ENCODE measurements at regions not wholly inside any gene's neighbourhood (a gene's known extent, or its start where the extent isn't known, plus 50 kb on each side); places are given as distances from the start of the nearest gene placed in this dataset.

GRCh38 chr2:153005071-153005730, 286.8 kb downstream of the ARL6IP6 start:
- DNase-seq (ENCODE audit: low read depth): no peak
- H3K4me3 ChIP-seq (ENCODE audit: low read depth, low read length): no peak overlapping the region

GRCh38 chr2:153004627-153005026, 286.2 kb downstream of the ARL6IP6 start:
- no peak for TF ChIP-seq CTCF (IDR thresholded peaks at IDR 0.05; ENCODE audit: control insufficient read depth, extremely low read depth, insufficient read depth)
- no peak overlapping the region for H3K4me3 ChIP-seq (ENCODE audit: low read depth, low read length)
- no peak for DNase-seq (ENCODE audit: low read depth)

More at GRCh38 chr2:153005071-153005730, 286.8 kb downstream of the ARL6IP6 start:
- TF ChIP-seq CTCF (IDR thresholded peaks at IDR 0.05; ENCODE audit: control insufficient read depth, extremely low read depth, insufficient read depth): no peak

GRCh38 chr2:152974146-152974545, 255.7 kb downstream of the ARL6IP6 start:
- no peak for TF ChIP-seq CTCF (IDR thresholded peaks at IDR 0.05; ENCODE audit: control insufficient read depth, extremely low read depth, insufficient read depth)
- no peak for DNase-seq (ENCODE audit: low read depth)
- no peak overlapping the region for H3K4me3 ChIP-seq (ENCODE audit: low read depth, low read length)

GRCh38 chr2:152971685-152972084, 253.3 kb downstream of the ARL6IP6 start:
- no peak for TF ChIP-seq CTCF (IDR thresholded peaks at IDR 0.05; ENCODE audit: control insufficient read depth, extremely low read depth, insufficient read depth)
- DNase-seq (ENCODE audit: low read depth): no peak
- H3K4me3 ChIP-seq (ENCODE audit: low read depth, low read length): no peak overlapping the region

- no peak for TF ChIP-seq CTCF (IDR thresholded peaks at IDR 0.05; ENCODE audit: control insufficient read depth, extremely low read depth, insufficient read depth)
- no peak for DNase-seq (ENCODE audit: low read depth)
- no peak overlapping the region for H3K4me3 ChIP-seq (ENCODE audit: low read depth, low read length)
Observed at GRCh38 chr2:152962446-152962845, 244.0 kb downstream of the ARL6IP6 start.

- DNase-seq (ENCODE audit: low read depth): no peak
Observed at GRCh38 chr2:152961351-152961750, 242.9 kb downstream of the ARL6IP6 start.

More at GRCh38 chr2:152961351-152961750, 242.9 kb downstream of the ARL6IP6 start:
- no peak for TF ChIP-seq CTCF (IDR thresholded peaks at IDR 0.05; ENCODE audit: control insufficient read depth, extremely low read depth, insufficient read depth)
- H3K4me3 ChIP-seq (ENCODE audit: low read depth, low read length): no peak overlapping the region
